ENCODE measurements at regions not wholly inside any gene's neighbourhood (a gene's known extent, or its start where the extent isn't known, plus 50 kb on each side); places are given as distances from the start of the nearest gene placed in this dataset.

DNA sequence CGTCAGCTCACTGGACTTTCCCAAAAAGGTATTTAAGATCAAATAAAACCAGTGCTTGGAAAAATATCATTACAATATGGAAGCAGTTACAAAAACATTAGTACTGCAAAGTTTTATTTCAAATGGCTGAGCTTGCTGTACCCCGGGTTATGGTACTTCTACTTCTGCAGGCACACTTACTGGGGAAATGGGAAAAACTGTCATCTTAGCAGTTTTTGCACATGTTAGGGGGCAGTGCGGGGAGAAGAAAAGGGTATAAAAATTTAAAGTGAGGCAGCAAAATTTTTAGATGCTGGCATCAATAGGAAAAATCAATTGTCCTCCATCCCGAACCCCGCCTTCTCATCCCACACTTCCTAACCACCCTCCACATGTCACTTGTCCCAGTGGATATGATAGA, 133.4 kb downstream of the ATG4C start:
- DNase-seq = no peak

DNA sequence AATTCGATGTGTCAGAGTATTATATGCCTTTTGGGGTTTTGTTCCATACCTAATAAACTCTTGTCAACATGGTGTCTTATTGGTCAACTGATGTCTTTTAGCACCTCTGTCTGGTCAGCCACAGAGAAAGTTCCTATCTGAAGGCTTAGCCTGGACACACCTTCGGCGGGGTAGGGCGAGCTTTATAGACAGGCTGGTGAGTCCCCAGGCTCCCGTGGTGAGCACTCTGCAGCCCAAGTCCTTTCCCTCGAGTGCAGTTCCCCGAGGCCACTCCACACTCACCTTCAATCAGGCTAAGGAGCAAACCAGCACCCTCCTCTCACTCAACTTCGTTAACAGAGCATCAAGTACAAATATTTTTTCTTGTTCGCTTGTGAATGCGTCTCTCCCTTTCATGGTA, 133.9 kb downstream of the ATG4C start:
- no peak for DNase-seq

DNA sequence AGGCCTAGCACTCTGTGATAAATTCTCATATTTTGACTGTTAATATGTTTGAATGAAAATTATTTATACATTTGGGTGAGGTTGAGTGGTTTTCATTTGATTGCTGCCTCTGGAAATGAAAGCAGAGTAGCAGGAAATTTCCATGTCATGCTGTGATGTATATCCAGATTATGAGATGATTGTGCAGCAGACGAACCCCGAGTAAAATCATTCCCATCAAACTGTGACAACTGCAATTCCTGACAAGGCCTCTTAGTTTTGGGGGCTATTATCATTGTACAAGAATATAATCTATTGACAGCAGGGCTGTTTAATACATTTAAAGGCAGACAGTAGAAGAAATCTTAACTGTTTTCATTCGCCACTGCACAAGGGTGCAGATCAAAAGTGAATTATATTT, 134.8 kb downstream of the ATG4C start:
- DNase-seq = no peak

DNA sequence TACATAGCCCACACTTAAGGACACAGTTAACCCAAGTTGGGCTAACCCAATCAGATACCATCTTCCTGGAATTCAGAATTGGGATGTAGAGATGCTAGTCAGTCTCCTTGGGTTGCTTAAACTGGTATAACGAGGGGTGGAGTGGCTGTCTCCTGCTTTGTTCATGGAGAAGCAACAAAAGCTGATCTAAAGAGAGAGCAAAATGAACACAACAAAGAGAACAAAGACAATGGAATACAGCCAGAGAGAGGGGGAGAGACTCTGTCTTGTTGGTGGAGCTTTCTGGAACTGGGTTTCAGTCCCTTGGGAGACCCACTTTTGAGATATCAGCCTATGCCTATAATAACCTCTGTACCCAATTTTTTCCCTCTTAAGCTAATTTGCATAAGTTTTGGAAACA, 138.1 kb downstream of the ATG4C start:
- DNase-seq = no peak

DNA sequence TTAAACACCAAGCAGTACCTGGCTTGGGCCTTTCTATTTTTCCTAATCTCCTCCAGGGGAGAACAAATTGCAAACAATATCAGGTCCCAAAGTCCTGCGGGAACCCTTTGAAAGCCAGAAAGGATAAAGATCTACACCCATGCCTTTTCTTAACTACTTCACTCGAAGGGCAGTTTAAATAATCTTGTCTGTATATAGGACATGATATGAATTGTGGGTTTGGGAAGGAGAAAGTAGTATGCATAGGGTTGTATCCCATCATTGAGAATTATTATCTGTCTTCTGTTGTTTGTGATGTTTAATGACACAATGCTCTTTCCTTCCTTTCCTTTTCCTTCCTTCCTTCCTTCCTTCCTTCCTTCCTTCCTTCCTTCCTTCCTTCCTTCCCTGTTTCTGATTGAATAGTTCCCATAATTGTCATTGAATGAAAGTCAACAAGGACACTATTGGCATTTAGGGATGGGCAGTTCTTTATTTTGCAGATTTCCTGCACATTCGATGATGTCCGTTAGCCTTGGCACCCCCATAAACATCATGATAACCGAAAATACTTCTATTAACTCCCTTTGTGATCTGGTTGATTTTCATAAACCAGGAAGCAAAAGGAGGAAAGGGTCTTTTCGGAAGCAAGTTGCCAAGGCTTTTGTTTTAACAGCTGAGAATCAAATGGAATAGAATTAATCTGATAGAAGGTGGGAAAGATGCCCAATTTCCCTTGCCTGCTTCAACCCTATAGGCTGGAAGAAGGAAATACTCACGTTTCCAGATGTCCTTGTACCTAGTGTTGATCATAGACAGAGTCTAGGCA, 141.3 kb downstream of the ATG4C start:
- no peak for DNase-seq

DNA sequence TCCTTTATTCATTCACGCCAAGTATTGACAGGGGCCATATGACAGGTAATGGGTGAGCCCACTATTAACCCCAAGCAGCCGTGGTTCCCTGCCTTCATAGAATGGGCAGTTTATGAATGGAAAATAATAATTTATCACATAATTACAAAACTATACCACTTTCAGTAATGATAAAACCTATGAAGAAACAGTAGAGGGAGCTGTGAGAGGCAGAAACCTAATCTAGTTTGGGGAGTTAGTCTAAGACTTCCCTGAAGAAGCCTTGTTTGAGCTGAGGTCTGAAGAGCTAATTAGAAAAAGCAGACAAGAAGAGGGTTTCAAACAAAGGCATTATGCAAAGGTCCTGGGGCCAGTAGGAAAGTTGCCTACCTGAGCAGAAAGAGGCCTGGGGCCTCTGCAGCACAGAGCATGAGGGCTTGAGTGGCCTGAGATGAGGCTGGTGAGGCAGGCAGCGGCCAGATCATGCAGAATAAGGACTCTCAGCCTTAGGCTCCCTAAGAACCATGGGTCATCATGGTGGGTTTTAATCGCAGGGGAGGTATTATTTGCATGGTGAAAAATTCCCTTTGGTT, 142.8 kb downstream of the ATG4C start:
- DNase-seq = no peak

DNA sequence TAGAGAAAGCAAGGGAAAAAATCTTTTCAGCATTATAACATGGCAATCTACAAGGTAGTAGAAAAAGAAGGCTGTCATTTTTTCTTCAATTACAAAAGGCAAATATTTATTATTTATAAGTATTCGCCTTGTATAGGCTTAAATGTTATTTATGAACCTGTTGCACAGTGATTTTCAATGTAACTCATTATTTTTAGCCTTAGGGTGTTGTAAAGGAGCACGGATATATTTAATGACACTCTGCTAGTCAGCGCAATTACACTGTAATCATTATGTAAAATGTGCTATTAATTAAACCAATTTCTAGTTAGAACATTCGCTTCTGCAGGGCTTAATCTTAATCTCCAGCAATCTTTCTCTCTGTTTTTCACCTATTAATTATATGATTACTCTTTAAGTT, 145.0 kb downstream of the ATG4C start:
- no peak for DNase-seq

DNA sequence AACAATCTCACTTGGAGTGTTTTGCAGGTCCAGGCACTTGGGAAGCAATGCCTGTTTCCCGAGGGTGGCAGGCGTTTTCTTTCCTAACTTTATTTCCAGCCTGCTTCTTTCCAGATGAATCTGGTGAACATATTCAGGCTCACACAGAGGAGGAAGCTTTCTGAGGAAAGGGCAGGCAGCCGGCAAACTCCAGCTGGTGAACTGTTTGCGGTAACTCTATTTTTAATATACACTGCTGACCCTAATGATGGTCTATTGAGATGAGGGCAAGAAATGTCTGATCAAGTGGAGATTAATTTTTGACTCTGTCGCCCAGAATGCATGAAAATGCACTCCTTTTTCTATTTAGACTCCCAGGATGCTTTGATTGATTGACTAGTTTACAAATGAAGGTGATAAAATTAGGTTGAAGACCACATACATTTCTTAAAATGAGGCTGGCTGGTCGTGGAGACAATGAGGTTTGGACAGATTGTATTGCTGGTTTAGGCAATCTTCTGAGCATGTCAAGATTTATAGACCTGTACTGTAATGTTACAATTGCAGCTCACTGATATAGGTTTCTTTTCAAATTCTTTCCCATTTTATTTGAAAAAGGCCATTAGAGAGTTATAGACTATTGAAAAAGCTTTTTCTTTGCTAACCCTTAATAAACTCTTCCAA, 153.8 kb downstream of the ATG4C start:
- DNase-seq = no peak

DNA sequence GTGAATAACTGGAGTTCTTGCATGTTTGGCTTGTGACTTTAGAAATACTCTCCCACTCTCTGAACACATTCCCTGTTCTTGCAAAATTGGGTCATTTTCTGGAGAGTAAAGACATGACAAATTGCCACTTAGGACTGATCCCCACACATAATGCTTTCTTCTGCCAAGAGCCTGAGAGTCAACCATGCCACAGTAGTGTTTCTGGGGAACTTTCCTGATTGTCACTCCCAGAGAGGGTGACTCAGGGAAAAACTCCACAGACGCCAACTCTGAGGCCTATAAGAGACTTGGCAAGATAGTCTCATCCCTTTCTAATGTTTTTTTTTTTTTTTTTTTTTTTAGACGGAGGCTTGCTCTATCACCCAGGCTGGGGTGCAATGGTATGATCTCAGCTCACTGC, 157.8 kb downstream of the ATG4C start:
- DNase-seq = no peak

DNA sequence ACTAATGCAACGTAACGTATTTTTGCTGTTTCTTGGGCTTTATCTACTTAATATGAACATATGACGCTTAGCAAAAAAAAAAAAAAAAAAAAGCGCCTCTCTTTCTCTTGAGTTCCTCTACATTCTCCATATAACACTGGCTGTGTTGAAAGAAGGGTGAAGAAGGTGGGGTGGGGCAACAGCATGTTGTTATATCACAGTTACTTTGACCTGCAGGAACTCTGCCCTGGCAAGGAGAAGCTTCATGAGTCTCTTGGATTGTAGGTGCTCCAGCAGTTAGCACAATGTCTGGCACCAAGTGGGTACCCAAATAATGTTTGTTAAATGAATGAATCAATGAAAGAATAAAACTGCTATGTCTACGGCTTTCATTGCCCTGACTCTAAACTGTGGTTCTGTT, 162.6 kb downstream of the ATG4C start:
- no peak for DNase-seq

DNA sequence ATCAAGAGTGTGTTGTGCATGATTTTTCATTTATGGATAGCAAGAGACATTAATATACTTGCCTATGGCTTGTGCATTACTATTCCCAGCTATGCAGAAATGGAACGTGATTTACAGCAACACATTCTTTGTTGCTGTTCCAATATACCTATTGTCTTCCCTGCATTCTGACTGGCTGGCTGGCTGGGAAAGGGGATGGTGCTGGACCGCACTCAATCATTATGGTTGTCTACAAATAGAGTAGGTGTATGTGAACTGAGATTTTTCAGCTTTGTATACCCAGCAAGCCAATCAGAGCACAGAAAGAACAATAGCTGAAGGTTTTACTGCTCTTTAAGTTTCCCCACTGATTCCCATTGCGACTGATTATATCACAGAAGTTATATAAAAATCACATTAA, 167.5 kb downstream of the ATG4C start:
- no peak for DNase-seq

DNA sequence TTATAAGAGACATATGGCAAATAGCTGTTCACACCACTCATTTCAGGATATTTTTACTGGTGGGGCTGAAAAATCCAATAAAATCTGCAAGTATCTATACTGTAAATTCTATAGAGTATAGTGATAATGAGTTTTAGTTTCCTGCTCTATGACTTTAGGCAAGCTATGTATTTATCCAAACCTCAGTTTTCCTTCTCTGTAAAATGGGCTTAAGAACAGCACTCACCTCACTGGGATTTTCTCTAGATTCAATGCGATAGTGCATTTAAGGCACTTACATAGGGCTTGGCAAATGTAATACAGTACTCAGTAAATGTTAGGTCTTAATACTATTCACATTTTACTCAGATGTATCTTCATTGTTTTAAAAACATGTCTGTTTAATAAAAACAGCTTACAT, 168.7 kb downstream of the ATG4C start:
- no peak for DNase-seq

DNA sequence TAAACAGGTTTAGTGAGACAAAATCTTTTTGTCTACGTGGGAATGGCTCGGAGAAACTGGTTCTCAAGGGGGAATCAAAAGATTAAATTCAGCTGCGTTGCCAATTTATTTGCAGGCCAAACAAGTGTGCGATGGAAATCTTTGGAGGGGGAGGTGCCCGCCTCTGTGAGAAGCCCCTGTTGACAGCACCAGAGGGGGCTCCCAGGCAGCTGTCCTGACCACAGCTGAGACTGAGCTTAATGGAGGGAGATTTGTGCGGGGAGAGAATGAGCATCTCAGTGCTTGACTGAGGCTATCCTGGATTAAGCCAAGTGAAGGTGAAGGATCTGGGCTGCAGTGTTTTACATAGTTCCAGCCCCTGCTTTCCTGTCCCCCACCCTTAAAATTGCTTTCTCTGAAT, 169.7 kb downstream of the ATG4C start:
- no peak for DNase-seq

DNA sequence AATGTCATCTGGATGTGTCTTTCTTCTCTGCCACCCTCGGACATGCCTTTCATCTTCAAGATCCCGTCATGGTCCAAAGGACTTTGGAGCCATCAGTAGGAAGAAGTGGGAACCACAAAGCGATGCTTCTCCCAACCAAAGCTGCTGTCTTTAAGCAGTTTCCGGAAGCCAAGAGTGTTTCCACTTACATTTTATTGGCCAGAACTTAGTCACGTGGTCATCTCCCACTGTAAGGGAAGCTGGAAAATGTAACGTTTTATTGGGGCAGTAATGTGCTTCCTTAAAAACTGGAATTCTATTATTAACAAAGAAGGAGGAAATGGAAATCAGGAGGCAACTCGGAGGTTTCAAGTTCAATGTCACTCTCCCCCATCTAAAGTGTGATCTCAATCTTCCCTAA, 170.8 kb downstream of the ATG4C start:
- DNase-seq = no peak

DNA sequence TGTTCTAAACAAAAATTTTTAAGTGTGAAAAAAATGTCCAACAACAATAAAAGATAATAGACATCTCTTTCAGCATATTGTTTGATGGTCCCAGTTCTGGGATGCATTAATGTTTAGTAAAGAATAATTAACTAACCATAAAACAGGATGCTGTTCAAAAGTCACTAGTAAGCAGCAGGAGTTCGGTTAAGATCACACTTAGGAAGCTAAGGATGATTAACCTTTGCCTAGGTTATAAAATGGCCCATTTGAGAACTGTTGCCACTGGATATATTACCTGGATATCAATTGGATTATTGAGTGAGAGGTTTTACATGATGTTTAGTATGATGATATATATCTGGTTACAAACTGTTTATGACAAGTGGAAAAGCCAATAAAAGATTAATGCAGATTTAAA, 171.7 kb downstream of the ATG4C start:
- DNase-seq = no peak

DNA sequence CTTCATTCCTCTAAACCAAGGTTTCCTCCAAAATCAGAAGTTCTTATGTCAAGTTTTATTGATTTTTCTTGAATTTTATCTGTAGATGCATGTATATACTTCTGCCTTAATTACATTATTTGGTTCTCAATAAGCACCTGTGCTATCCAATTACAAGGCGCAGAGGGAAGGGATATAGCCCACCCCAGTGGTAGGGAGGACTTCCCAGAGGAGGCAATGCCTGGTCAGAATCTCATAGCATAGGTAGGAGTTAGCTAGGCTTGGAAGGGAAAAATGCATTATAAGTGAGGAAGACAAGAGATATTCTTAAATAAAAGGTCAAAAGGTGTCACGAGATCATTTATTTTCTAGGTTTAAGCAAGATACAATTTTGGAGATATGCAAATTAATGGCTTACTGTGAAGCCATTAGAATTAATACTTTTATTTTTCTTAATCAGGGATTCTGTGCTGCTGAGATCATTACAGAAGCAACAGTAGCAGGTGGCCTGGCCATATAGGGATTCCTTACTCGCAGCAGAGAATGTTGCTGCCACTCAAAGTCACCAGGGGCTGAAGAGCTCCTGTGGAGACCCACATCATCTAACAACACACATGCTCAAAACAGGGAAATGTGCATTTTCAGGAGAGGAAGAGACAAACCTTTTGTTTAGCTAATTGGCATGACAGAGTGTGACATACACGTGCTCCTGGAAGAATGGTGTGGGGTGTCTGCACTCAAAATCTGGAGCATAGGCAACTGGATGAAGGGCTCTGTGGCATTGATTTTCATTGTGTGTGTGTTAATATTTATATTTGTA, 178.3 kb downstream of the ATG4C start:
- no peak for DNase-seq

DNA sequence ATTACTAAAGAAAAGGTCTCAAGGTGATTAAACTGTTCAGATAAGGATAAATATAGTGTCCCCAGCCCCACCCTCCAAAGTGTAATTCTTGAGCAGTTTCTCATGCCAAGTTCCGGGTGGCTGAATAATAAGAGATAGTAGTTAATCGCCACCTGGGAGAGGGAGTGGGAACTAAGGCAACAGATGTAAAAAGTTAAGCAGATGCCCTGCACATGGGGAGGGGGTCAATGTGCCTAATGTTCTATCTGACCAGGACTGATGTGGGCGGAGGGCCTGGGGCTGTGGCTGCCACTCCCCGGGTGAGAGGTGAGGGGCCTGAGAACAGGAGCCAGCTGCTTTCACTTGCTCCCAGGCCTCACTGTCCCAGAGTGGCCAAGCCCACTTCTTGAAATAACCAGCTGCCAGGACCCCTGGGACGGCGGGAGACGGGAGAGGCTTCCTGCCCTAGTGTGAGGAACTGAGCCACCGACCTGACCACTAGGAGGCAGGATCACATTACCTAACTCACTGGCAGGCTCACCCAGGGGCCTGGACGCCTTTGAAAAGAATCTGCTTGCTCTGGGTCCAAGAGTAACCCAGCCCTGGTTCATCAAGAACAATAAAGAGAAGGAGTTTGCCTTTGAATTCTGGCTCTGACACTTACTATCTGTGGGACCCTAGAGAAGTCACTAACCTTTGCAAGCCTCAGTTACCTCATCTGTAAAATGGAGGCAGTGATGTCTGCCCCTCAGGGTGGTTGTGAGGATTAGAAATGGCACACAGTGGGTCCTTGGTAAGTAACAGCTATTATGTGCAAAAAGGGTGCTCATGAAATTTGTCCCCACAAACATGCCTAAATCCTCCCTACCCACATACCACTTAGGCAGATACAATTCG, 179.2 kb downstream of the ATG4C start:
- no peak for DNase-seq

DNA sequence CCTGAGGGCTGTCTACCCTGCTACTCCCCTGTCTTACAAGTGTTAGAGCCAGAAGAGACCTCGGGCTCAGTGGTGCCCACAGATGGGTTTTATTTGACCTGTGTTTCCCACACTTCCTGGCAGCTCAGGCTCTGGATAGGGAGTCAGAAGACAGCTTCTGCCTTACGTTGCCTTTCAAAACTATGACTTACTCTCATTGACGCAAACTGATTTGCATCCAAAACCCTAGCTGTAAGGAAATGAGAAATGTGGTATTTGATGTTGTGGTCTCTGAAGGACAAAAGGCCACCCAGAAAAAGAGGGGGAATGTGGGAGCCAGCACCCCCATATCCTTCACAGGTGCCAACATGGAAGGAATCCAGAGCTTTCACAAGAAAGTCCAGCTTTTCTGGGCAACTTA, 180.2 kb downstream of the ATG4C start:
- DNase-seq = no peak

DNA sequence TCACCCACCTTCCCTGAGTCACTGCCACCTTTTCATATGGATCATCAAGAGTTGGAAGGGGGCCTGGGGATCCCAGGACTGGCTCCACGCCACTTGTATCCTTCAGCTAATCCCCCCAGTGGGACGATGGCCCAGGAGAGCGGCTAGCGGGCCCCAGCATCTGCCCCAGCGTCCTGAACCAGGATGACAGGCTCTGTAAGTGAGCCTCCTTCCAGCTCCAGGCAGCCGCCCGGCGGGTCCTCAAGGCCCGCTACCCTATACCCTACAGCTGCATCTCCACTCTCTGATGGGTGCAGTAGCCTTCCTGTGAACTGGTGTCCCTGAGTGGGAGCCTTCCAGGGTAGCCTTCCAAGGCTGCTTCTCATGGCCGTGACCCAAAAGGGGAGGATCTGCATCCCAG, 183.1 kb downstream of the ATG4C start:
- no peak for DNase-seq

DNA sequence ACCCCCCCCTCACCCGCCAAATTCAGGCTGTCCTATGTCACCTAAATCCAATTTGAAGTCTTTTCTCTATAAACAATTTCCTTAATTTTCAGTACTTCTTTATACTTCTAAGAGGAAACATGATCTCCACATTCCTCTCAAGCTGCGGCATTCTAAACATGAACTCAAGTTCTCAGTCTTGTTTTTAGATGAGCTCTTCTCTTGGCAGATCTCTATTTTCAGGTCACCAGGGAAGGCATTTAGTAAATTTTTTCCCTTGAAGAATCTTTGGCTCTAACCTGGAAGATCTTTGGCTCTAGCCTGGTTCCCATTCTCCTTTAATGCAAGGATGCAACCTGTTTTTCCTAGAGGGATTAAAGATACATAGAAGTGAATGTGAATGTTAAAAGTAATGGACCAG, 193.4 kb downstream of the ATG4C start:
- DNase-seq = no peak

DNA sequence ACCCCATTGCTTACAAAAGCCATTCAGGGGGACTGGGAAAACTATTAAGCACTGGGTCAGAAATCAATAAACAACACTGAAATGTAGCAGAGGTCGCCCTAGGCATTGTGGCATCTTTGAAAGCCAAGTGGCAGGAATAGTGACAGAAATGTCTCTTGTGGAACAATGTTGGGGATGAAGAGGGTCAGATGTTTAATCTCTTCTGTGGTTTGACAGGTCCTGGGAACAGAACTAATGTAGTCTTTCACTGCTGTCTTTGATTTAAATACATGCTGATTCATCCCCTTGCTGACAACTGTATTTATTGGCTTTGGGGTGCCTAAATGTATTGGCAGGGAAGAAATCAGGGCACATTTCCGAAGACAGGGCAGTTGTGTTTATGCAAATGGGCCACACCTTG, 194.8 kb downstream of the ATG4C start:
- no peak for DNase-seq

DNA sequence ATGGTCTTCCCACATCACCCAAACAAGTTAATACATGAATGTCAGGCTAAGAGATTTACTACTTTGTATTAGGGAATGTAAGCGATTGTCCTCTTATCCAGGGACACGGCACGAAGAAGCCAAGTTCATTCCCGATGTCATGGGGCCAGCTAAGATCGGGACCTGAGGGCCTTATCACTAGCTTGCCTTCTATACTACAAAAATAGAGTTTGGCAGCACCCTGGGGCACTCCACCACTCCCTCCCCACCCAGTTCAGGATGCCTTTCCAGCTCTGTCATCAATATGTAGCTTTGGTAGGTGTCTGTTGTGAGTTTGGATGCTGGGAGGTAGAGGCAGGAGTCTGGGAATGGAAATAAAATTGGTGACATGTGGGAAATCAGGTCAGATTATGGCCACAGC, 197.5 kb downstream of the ATG4C start:
- DNase-seq = no peak

DNA sequence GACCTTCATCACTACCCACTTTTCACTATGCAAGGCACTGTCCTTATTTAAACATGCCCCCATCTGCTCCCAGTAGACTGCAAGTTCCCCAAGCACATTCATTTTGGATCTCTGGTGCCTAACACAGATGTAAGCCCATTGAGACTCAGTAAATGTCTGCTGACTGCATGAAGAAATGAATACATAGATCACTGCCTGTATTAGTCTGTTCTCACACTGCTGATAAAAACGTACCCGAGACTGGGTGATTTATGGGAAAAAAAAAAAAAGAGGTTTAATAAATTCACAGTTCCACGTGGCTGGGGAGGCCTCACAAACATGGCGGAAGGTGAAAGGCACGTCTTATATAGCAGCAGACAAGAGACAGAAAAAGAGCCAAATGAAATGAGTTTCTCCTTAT, 204.9 kb downstream of the ATG4C start:
- no peak for DNase-seq

Data from NCI-H446 treated with DMSO at 0.1 percent for 48 hours (cell line).